ENCODE measurements at regions not wholly inside any gene's neighbourhood (a gene's known extent, or its start where the extent isn't known, plus 50 kb on each side); places are given as distances from the start of the nearest gene placed in this dataset.
"Not testable (repeated sequence)": the region's sequence is repeated elsewhere in the genome, so short reads cannot be mapped to it uniquely, and the experiment has no call there.

- DNase-seq (ENCODE audit: low spot score), result no peak
- ATAC-seq, result no peak
Observed at GRCh38 chr13:68535329-68535728, 1305.2 kb upstream of the PCDH9 start.

GRCh38 chr13:68527167-68527566 is 1297.0 kb upstream of the PCDH9 start:
- not testable (repeated sequence) for ATAC-seq

GRCh38 chr13:68523838-68524424 is 1293.8 kb upstream of the PCDH9 start:
- ATAC-seq (no peak), DNase-seq (ENCODE audit: low spot score) (no peak)

More at GRCh38 chr13:68527167-68527566, 1297.0 kb upstream of the PCDH9 start:
- not testable (repeated sequence) for DNase-seq (ENCODE audit: low spot score)

- DNase-seq (ENCODE audit: low spot score) (no peak), ATAC-seq (no peak)
Observed at GRCh38 chr13:68522184-68522583, 1292.0 kb upstream of the PCDH9 start.

GRCh38 chr13:68509734-68510621 is 1279.8 kb upstream of the PCDH9 start:
- DNase-seq (ENCODE audit: low spot score) (no peak), ATAC-seq (no peak)

- DNase-seq (ENCODE audit: low spot score), result no peak
- no peak for ATAC-seq
Observed at GRCh38 chr13:68506888-68507551, 1276.9 kb upstream of the PCDH9 start.

GRCh38 chr13:68490594-68490993 is 1260.5 kb upstream of the PCDH9 start:
- DNase-seq (ENCODE audit: low spot score) (no peak), ATAC-seq (no peak)

- DNase-seq (ENCODE audit: low spot score), result no peak
- ATAC-seq, result no peak
Observed at GRCh38 chr13:68481130-68481529, 1251.0 kb upstream of the PCDH9 start.

GRCh38 chr13:68473834-68474326 is 1243.7 kb upstream of the PCDH9 start:
- DNase-seq (ENCODE audit: low spot score), result no peak
- no peak for ATAC-seq

GRCh38 chr13:68467160-68467559 is 1237.0 kb upstream of the PCDH9 start:
- DNase-seq (ENCODE audit: low spot score) (no peak), ATAC-seq (no peak)

- DNase-seq (ENCODE audit: low spot score), result no peak
- ATAC-seq, result no peak
Observed at GRCh38 chr13:68440874-68441273, 1210.7 kb upstream of the PCDH9 start.

GRCh38 chr13:68439817-68440216 is 1209.7 kb upstream of the PCDH9 start:
- ATAC-seq (no peak), DNase-seq (ENCODE audit: low spot score) (no peak)

- ATAC-seq, result no peak
- DNase-seq (ENCODE audit: low spot score), result no peak
Observed at GRCh38 chr13:68428292-68428691, 1198.2 kb upstream of the PCDH9 start.

- no peak for ATAC-seq
- no peak for DNase-seq (ENCODE audit: low spot score)
Observed at GRCh38 chr13:68417801-68418200, 1187.7 kb upstream of the PCDH9 start.

- ATAC-seq, result no peak
Observed at GRCh38 chr13:68410007-68410406, 1179.9 kb upstream of the PCDH9 start.

GRCh38 chr13:68390987-68391386 is 1160.9 kb upstream of the PCDH9 start:
- DNase-seq (ENCODE audit: low spot score), result no peak
- no peak for ATAC-seq

More at GRCh38 chr13:68410007-68410406, 1179.9 kb upstream of the PCDH9 start:
- DNase-seq (ENCODE audit: low spot score), result no peak

- ATAC-seq, result no peak
Observed at GRCh38 chr13:68386808-68387207, 1156.7 kb upstream of the PCDH9 start.

GRCh38 chr13:68380041-68380973 is 1150.2 kb upstream of the PCDH9 start:
- ATAC-seq (no peak), DNase-seq (ENCODE audit: low spot score) (no peak)

More at GRCh38 chr13:68386808-68387207, 1156.7 kb upstream of the PCDH9 start:
- DNase-seq (ENCODE audit: low spot score), result no peak

GRCh38 chr13:68378294-68378693 is 1148.2 kb upstream of the PCDH9 start:
- DNase-seq (ENCODE audit: low spot score) (no peak), ATAC-seq (no peak)

- ATAC-seq (no peak), DNase-seq (ENCODE audit: low spot score) (no peak)
Observed at GRCh38 chr13:68375004-68375403, 1144.9 kb upstream of the PCDH9 start.

Measured in left lobe of liver (tissue), 2 donors.